Right lobe of liver (tissue), 6 donors: ENCODE measurements at regions not wholly inside any gene's neighbourhood (a gene's known extent, or its start where the extent isn't known, plus 50 kb on each side); places are given as distances from the start of the nearest gene placed in this dataset.

Experiments used
- ATAC-seq, 4 donors: fragments of 200-7000 bp; cut with Tn5 transposase; one replicate each; pipeline ENCODE4 v1.9.1; 2020; ENCODE audit warnings: mild to moderate bottlenecking in 4 of 4, moderate library complexity in 4 of 4
- DNase-seq, 3 donors: peaks; one replicate each; pipeline ENCODE4 v3.0.0-alpha.2; 2020
- H3K27ac ChIP-seq, 3 donors: fragments of 200-600 bp; one replicate each; pipeline ENCODE4 v1.8.0; 2022
- H3K27me3 ChIP-seq, 2 donors: fragments of 200-600 bp; one replicate each; pipeline ENCODE4 v1.8.0; 2022
- H3K36me3 ChIP-seq, 4 donors: fragments of 200-600 bp; sonication (generic) in 1 of 4; one replicate each; pipeline versions ENCODE4 v1.5.1 to v1.8.0; 2017 to 2022; ENCODE audit warnings: control low read depth in 1 of 4
- H3K4me1 ChIP-seq, 4 donors: fragments of 200-600 bp; sonication (generic) in 1 of 4; one replicate each; pipeline versions ENCODE4 v1.5.1 to v1.8.0; 2017 to 2022; ENCODE audit warnings: control low read depth in 1 of 4
- H3K4me3 ChIP-seq, 3 donors: fragments of 200-600 bp; one replicate each; pipeline ENCODE4 v1.8.0; 2022
- H3K9me3 ChIP-seq, 4 donors: fragments of 200-600 bp; sonication (generic) in 1 of 4; one replicate each; pipeline versions ENCODE4 v1.5.1 to v1.8.0; 2017 to 2022; ENCODE audit warnings: control low read depth in 1 of 4
- CTCF ChIP-seq, 4 donors: fragments of 200-600 bp in 3 of 4; fragments of 450-650 bp in 1 of 4; IDR thresholded peaks; one replicate each; pipeline versions ENCODE4 v1.5.1 to v1.8.0; 2016 to 2022; ENCODE audit warnings: antibody characterized with exemption in 4 of 4, mild to moderate bottlenecking in 2 of 4
- POLR2A ChIP-seq: fragments of 450-650 bp; IDR thresholded peaks from one replicate; pipeline ENCODE4 v1.6.1; 2017; ENCODE audit warnings: antibody characterized with exemption, mild to moderate bottlenecking
- WGBS: methylation state at CpG from one replicate; pipeline ENCODE4 v1.1.6; 2018; ENCODE audit warnings: low coverage, low lambda C conversion rate; ENCODE audit not compliant: insufficient coverage; ENCODE audit errors: missing lambda C conversion rate; 5-methylcytosine and 5-hydroxymethylcytosine counted together
- intact Hi-C, 2 donors: fragments of 100-400 bp; cut with DNase I; formaldehyde crosslinking; loops; one replicate each; pipeline versions ENCODE4 v1.11.2 to v1.14.1; 2022
- donor health status: DM: no; HTN: yes; CAD: no.
- donor health status: DM: no; HTN: no; CAD: no.
- donor health status: DM: no; HTN: no; CAD: no.
- donor health status: DM: no; HTN: yes; CAD: no.
- donor health status: DM: no; HTN: yes; CAD: no.

DNA sequence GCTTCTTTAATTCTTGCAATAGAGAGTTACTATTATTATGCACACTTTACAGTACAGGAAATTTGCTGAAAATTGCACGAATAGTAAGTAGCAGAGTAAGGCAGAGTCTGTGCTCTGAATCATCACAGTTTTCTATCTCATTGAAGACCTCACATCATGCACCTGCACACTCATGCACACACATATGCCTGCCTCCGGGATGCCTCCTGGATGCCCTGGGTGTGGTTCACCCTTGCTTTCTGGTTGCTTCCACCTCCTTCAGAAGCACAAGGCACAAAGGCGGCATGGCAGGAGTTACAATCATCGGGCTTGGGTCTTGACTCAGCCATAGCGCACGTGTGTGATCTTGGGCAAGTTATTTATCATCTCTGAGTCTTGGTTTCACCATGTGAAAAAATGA lies 564.0 kb downstream of the VRK1 start:
- intact Hi-C loops = no loop called here
- ATAC-seq (no peak), DNase-seq (no peak)
- TF ChIP-seq CTCF (IDR thresholded peaks at IDR 0.05) (no peak), POLR2A (no peak)
- H3K9me3 ChIP-seq = no peaks in the 10 kb centered on the region
- no peak overlapping the region for H3K4me3 ChIP-seq
- H3K36me3 ChIP-seq = no peaks in the 10 kb centered on the region
- H3K27ac ChIP-seq = no peak overlapping the region
- no peaks in the 10 kb centered on the region for H3K27me3 ChIP-seq
- H3K4me1 ChIP-seq = no peaks in the 10 kb centered on the region
- 81% methylated on average over 5 of the region's 6 CpGs for WGBS

GRCh38 chr14:97361958-97362357 lies 564.8 kb downstream of the VRK1 start:
- no peak for ATAC-seq
- Histone ChIP-seq H3K9me3 (no peaks in the 10 kb centered on the region), H3K27me3 (no peaks in the 10 kb centered on the region), H3K4me3 (no peak overlapping the region), H3K27ac (no peak overlapping the region), H3K4me1 (no peaks in the 10 kb centered on the region), H3K36me3 (no peaks in the 10 kb centered on the region)
- intact Hi-C loops = no loop called here
- DNase-seq = no peak
- WGBS = 78% methylated on average over 3 of the region's 3 CpGs
- TF ChIP-seq CTCF (IDR thresholded peaks at IDR 0.05) (no peak), POLR2A (no peak)

DNA sequence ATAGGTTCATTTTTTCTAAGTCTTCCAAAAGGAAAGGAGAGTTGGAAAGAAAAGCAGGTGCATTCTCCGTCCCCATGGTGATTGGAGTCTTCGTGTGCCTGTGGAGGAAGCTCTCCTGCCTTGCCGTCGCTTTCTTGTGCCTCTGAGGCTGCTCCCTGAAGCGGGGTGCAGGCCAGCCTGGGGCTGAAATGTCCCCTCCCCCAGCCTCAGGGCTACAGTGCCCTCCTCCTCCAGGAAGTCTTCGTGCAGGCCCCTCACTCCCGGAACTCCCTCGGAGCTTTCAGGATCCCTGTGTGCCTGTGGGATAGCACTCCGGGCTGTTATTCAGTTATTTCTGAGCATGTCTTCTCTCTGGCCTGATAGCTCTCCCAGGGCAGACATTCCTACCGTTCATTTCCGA lies 569.2 kb downstream of the VRK1 start:
- H3K4me3 ChIP-seq = no peak overlapping the region

GRCh38 chr14:97367278-97367677 lies 570.1 kb downstream of the VRK1 start:
- WGBS = 64% methylated on average over 5 of the region's 6 CpGs
- no peaks in the 10 kb centered on the region for H3K4me1 ChIP-seq
- no peaks in the 10 kb centered on the region for H3K36me3 ChIP-seq
- intact Hi-C loops = no loop called here
- TF ChIP-seq POLR2A (no peak), CTCF (IDR thresholded peaks at IDR 0.05) (no peak)
- H3K9me3 ChIP-seq = no peaks in the 10 kb centered on the region
- H3K27ac ChIP-seq = no peak overlapping the region
- H3K4me3 ChIP-seq = no peak overlapping the region
- no peak for DNase-seq
- ATAC-seq = no peak
- H3K27me3 ChIP-seq = no peaks in the 10 kb centered on the region

More for the DNA sequence above, 569.2 kb downstream of the VRK1 start:
- Histone ChIP-seq H3K27ac (no peak overlapping the region), H3K4me1 (no peaks in the 10 kb centered on the region), H3K36me3 (no peaks in the 10 kb centered on the region), H3K9me3 (no peaks in the 10 kb centered on the region), H3K27me3 (no peaks in the 10 kb centered on the region)
- WGBS = 68% methylated on average over 11 of the region's 11 CpGs
- no peak for ATAC-seq
- no peak for DNase-seq
- intact Hi-C loops = no loop called here
- TF ChIP-seq CTCF (IDR thresholded peaks at IDR 0.05) = no peak
- TF ChIP-seq POLR2A = no peak

- no peaks in the 10 kb centered on the region for H3K9me3 ChIP-seq
- no peaks in the 10 kb centered on the region for H3K27me3 ChIP-seq
- no peaks in the 10 kb centered on the region for H3K36me3 ChIP-seq
- ATAC-seq (no peak), DNase-seq (no peak)
- no peak overlapping the region for H3K27ac ChIP-seq
- intact Hi-C loops = no loop called here
- 83% methylated on average over 2 of the region's 7 CpGs for WGBS
- TF ChIP-seq POLR2A = no peak
- no peak for TF ChIP-seq CTCF (IDR thresholded peaks at IDR 0.05)
- H3K4me1 ChIP-seq = no peaks in the 10 kb centered on the region
- no peak overlapping the region for H3K4me3 ChIP-seq
These were observed 570.9 kb downstream of the VRK1 start for GRCh38 chr14:97368049-97368448.
